Fibroblast of lung (primary cell): ENCODE measurements at regions not wholly inside any gene's neighbourhood (a gene's known extent, or its start where the extent isn't known, plus 50 kb on each side); places are given as distances from the start of the nearest gene placed in this dataset.

ENCODE experiments used
- DNase-seq, 2 donors: peaks; one replicate each; pipeline versions ENCODE4 v3.0.0 to v3.0.0-alpha.2; 2010; ENCODE audit warnings: low read depth in 2 of 2
- H2AFZ ChIP-seq: 2 replicates; pipeline ENCODE4 v1.5.1; 2012; ENCODE audit warnings: low read length, control low read depth, inconsistent platforms
- H3K27ac ChIP-seq: 2 replicates; pipeline ENCODE4 v1.5.1; 2011; ENCODE audit warnings: low read length, control low read depth; ENCODE audit not compliant: insufficient read depth
- H3K27me3 ChIP-seq: 2 replicates; pipeline ENCODE4 v1.5.1; 2011; ENCODE audit warnings: mild to moderate bottlenecking, low read length; ENCODE audit not compliant: control insufficient read depth, insufficient read depth
- H3K36me3 ChIP-seq: 2 replicates; pipeline ENCODE4 v1.5.1; 2011; ENCODE audit warnings: low read length; ENCODE audit not compliant: control insufficient read depth, insufficient read depth
- H3K4me1 ChIP-seq: 2 replicates; pipeline ENCODE4 v1.5.1; 2011; ENCODE audit warnings: low read length; ENCODE audit not compliant: control insufficient read depth, insufficient read depth; ENCODE audit errors: extremely low read depth
- H3K4me2 ChIP-seq: 2 replicates; pipeline ENCODE4 v1.5.1; 2011; ENCODE audit warnings: low read length, control low read depth; ENCODE audit not compliant: insufficient read depth; ENCODE audit errors: extremely low read depth
- H3K4me3 ChIP-seq, 4 experiments: fragments of 200-600 bp in 1 of 4; sonication (generic) in 1 of 4; replicated peaks in 1 of 4; 2 replicates each; pipeline ENCODE4 v1.5.1; 2011 to 2016; ENCODE audit warnings: low read length in 4 of 4, low read depth in 3 of 4, mild to moderate bottlenecking in 3 of 4, control low read depth in 2 of 4, inconsistent platforms in 1 of 4, mixed read lengths in 1 of 4; ENCODE audit not compliant: insufficient read depth in 1 of 4; ENCODE audit errors: control extremely low read depth in 1 of 4
- H3K79me2 ChIP-seq: 2 replicates; pipeline ENCODE4 v1.5.1; 2012; ENCODE audit warnings: mild to moderate bottlenecking, low read length, inconsistent platforms; ENCODE audit not compliant: control insufficient read depth, insufficient read depth
- H3K9ac ChIP-seq: 2 replicates; pipeline ENCODE4 v1.5.1; 2011; ENCODE audit warnings: mild to moderate bottlenecking, low read length, control low read depth; ENCODE audit not compliant: insufficient read depth
- H3K9me3 ChIP-seq: 2 replicates; pipeline ENCODE4 v1.5.1; 2012; ENCODE audit warnings: low read depth, low read length; ENCODE audit not compliant: control insufficient read depth, insufficient read depth
- H4K20me1 ChIP-seq: 2 replicates; pipeline ENCODE4 v1.5.1; 2011; ENCODE audit warnings: low read length; ENCODE audit not compliant: control insufficient read depth, insufficient read depth; ENCODE audit errors: extremely low read depth
- EZH2 ChIP-seq: IDR thresholded peaks from 2 replicates; pipeline ENCODE4 v1.5.1; 2012; ENCODE audit warnings: low read length, control low read depth, mild to moderate bottlenecking; ENCODE audit errors: missing control alignments
- TF ChIP-seq, protein P1 (sequence below), 2 donors: IDR thresholded peaks in 1 of 2; conservative IDR thresholded peaks in 1 of 2; 1 replicate in 1 of 2; 2 replicates in 1 of 2; pipeline ENCODE4 v1.5.1; 2011 to 2012; ENCODE audit warnings: low read length in 2 of 2, control low read depth in 1 of 2, inconsistent platforms in 1 of 2, low read depth in 1 of 2, mild to moderate bottlenecking in 1 of 2

DNA sequence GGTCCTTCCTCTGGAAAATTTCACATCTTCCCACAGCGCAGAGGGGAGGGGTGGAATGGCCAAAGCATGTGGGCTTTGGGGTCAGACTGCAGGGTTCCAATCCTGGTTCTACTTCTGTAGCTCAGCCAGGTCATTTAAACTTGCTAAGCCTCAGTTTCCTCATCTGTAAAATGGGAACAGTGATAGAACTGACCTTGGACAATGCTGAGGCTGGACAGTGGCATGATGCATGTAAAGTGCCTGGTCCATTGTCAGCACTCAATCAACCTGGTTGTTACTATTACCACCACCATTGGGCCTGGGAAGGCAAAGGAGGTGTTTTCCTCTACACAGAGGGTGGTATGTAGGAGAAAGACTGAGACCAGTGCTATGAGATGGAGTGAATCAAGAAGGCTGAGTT lies 162.8 kb downstream of the VRK1 start:
- no peak overlapping the region for H3K4me2 ChIP-seq
- H4K20me1 ChIP-seq = no peaks in the 10 kb centered on the region

DNA sequence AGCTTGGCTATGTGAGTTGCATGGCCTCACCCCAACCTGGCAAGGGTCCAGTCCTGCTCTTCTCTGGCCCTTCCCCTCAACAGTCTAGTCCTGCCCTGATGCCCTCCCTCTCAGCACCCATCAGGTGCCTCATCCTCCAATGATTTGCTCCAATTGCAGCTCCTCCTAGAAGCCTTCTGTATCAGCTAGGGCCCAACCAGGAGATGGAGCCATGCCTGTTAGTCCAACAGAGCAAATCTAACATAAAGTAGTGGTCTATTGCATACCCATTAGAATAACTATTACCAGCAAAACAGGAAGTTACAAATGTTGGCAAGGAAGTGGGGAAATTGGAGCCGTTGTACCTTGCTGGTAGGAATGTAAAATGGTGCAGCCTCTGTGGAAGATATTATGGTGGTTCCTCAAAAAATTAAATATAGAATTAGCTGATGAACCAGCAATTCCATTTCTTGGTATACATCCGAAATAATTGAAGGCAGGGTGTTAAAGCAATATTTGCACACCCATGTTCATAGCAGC lies 163.5 kb downstream of the VRK1 start:
- no peak overlapping the region for H3K4me2 ChIP-seq
- H2AFZ ChIP-seq = no peak overlapping the region
- no peaks in the 10 kb centered on the region for H4K20me1 ChIP-seq
- no peak overlapping the region for H3K27ac ChIP-seq
- no peak overlapping the region for H3K4me3 ChIP-seq
- TF ChIP-seq, protein P1, sequence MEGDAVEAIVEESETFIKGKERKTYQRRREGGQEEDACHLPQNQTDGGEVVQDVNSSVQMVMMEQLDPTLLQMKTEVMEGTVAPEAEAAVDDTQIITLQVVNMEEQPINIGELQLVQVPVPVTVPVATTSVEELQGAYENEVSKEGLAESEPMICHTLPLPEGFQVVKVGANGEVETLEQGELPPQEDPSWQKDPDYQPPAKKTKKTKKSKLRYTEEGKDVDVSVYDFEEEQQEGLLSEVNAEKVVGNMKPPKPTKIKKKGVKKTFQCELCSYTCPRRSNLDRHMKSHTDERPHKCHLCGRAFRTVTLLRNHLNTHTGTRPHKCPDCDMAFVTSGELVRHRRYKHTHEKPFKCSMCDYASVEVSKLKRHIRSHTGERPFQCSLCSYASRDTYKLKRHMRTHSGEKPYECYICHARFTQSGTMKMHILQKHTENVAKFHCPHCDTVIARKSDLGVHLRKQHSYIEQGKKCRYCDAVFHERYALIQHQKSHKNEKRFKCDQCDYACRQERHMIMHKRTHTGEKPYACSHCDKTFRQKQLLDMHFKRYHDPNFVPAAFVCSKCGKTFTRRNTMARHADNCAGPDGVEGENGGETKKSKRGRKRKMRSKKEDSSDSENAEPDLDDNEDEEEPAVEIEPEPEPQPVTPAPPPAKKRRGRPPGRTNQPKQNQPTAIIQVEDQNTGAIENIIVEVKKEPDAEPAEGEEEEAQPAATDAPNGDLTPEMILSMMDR (conservative IDR thresholded peaks at IDR 0.05 in 1 of 2, IDR thresholded peaks at IDR 0.05 in 1 of 2; ENCODE audit: low read depth in 1 of 2, low read length in 2 of 2) = no peak
- no peak for TF ChIP-seq EZH2
- H3K4me1 ChIP-seq = no peaks in the 10 kb centered on the region
- DNase-seq = no peak
- no peaks in the 10 kb centered on the region for H3K79me2 ChIP-seq
- no peak overlapping the region for H3K9ac ChIP-seq
- no peaks in the 10 kb centered on the region for H3K9me3 ChIP-seq
- H3K27me3 ChIP-seq = no peaks in the 10 kb centered on the region
- no peaks in the 10 kb centered on the region for H3K36me3 ChIP-seq

More for the DNA sequence above, 162.8 kb downstream of the VRK1 start:
- Histone ChIP-seq H3K9ac (no peak overlapping the region), H2AFZ (no peak overlapping the region), H3K9me3 (no peaks in the 10 kb centered on the region), H3K4me3 (no peak overlapping the region), H3K36me3 (no peaks in the 10 kb centered on the region), H3K4me1 (no peaks in the 10 kb centered on the region), H3K79me2 (no peaks in the 10 kb centered on the region), H3K27me3 (no peaks in the 10 kb centered on the region), H3K27ac (no peak overlapping the region)
- no peak for DNase-seq
- TF ChIP-seq EZH2 = no peak
- TF ChIP-seq, protein P1 (conservative IDR thresholded peaks at IDR 0.05 in 1 of 2, IDR thresholded peaks at IDR 0.05 in 1 of 2; ENCODE audit: low read depth in 1 of 2, low read length in 2 of 2) = no peak

DNA sequence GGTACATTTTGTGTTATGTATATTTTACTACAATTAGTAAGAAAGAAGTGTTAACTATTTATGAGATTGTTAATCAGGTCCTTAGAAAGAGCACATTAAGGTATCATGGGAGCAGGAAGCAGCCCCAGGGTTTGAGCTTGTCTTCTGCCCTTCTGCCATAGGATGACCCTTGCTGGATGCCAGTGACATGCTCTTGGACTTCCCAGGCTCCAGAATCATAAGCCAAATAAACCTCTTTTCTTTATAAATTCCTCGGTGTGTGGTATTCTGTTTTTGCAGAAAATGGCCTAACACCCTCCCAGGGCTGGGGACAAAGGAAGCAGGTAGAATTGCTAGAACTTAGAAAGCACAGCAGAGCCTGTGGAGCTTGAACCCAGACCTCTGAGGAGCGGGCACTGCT lies 164.7 kb downstream of the VRK1 start:
- Histone ChIP-seq H3K36me3 (no peaks in the 10 kb centered on the region), H3K4me1 (no peaks in the 10 kb centered on the region), H3K9me3 (no peaks in the 10 kb centered on the region), H2AFZ (no peak overlapping the region), H3K79me2 (no peaks in the 10 kb centered on the region), H3K4me3 (no peak overlapping the region), H3K27me3 (no peaks in the 10 kb centered on the region), H3K27ac (no peak overlapping the region), H3K9ac (no peak overlapping the region), H4K20me1 (no peaks in the 10 kb centered on the region), H3K4me2 (no peak overlapping the region)
- no peak for DNase-seq
- TF ChIP-seq, protein P1 (conservative IDR thresholded peaks at IDR 0.05 in 1 of 2, IDR thresholded peaks at IDR 0.05 in 1 of 2; ENCODE audit: low read depth in 1 of 2, low read length in 2 of 2) = no peak
- TF ChIP-seq EZH2 = no peak
